NB4 (cell line): ENCODE measurements at regions not wholly inside any gene's neighbourhood (a gene's known extent, or its start where the extent isn't known, plus 50 kb on each side); places are given as distances from the start of the nearest gene placed in this dataset.

ENCODE experiments used
- DNase-seq: peaks from one replicate; pipeline ENCODE4 v3.0.0; 2010; ENCODE audit warnings: low read depth
- H3K4me3 ChIP-seq: one replicate; pipeline ENCODE4 v1.5.1; 2011; ENCODE audit warnings: mild to moderate bottlenecking, low read depth, low read length, moderate library complexity
- MYC ChIP-seq: IDR thresholded peaks from 2 replicates; pipeline ENCODE4 v1.6.1; 2011; ENCODE audit warnings: low read depth, low read length
- POLR2A ChIP-seq: IDR thresholded peaks from 2 replicates; pipeline ENCODE4 v1.6.1; 2011; ENCODE audit warnings: mild to moderate bottlenecking; ENCODE audit not compliant: insufficient read length; ENCODE audit errors: extremely low read depth
- TF ChIP-seq, protein P1 (sequence below): IDR thresholded peaks from one replicate; pipeline ENCODE4 v1.5.1; 2012; ENCODE audit warnings: low read depth, low read length
- TF ChIP-seq, protein P2 (sequence below): IDR thresholded peaks from 2 replicates; pipeline ENCODE4 v1.6.1; 2011; ENCODE audit warnings: low read depth, low read length

DNA sequence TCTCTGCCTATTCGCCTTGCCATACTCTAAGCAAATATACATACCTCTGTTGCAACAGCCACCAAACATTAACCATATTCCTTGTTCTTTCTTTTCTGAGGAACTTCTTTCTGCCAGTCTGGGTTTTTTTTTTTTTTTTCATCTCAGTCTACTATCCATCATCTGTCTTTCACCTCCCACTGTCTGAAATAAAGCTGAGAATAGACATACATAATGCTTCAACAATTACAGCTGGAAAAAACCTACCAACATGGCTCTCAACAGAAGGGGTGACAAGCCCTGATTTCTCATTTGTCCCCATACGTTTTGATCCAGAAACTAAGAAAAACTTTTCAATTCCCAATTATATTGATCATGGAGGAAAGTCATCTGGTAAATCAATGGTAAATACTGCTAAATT lies 728.8 kb upstream of the POU3F3 start:
- DNase-seq, result no peak
- no peak overlapping the region for H3K4me3 ChIP-seq
- TF ChIP-seq MYC (no peak), POLR2A (no peak)
- TF ChIP-seq, protein P1, sequence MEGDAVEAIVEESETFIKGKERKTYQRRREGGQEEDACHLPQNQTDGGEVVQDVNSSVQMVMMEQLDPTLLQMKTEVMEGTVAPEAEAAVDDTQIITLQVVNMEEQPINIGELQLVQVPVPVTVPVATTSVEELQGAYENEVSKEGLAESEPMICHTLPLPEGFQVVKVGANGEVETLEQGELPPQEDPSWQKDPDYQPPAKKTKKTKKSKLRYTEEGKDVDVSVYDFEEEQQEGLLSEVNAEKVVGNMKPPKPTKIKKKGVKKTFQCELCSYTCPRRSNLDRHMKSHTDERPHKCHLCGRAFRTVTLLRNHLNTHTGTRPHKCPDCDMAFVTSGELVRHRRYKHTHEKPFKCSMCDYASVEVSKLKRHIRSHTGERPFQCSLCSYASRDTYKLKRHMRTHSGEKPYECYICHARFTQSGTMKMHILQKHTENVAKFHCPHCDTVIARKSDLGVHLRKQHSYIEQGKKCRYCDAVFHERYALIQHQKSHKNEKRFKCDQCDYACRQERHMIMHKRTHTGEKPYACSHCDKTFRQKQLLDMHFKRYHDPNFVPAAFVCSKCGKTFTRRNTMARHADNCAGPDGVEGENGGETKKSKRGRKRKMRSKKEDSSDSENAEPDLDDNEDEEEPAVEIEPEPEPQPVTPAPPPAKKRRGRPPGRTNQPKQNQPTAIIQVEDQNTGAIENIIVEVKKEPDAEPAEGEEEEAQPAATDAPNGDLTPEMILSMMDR, result no peak
- TF ChIP-seq, protein P2, sequence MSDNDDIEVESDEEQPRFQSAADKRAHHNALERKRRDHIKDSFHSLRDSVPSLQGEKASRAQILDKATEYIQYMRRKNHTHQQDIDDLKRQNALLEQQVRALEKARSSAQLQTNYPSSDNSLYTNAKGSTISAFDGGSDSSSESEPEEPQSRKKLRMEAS, result no peak

DNA sequence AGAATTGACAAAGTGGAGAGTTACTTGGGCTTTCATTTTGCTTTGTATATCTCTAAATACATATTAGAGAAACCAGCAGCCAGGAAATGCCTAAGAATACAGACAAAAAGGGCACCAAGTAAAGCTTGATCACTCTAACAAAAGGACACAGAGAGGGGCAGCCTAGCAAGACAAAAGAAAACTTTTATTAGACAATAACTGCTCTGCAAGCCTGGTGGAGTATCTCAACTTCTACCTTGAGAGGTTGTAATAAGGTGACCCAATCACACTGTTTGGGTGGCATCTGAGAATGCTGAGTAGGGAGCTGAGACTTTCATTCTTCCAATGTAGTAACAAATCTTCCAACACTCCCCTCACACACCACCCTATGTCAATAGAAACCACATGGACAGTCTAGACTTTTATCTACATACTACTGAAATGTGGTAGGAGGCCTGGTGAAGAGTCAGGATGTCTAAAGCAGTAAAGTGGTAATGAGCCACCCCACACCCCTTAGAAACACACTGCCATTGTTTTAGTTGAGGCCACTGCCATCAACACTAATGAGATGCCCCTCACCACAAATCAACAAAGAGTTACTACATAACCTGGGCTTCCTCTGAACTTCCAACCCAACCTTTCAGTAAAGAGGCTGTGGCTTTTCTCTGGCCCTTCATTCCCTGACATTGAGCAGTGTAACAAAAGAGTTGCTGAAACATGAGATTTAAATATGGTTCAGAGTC lies 726.7 kb upstream of the POU3F3 start:
- no peak for DNase-seq
- H3K4me3 ChIP-seq, result no peak overlapping the region
- TF ChIP-seq, protein P2, result no peak
- TF ChIP-seq POLR2A (no peak), MYC (no peak)
- TF ChIP-seq, protein P1, result no peak

DNA sequence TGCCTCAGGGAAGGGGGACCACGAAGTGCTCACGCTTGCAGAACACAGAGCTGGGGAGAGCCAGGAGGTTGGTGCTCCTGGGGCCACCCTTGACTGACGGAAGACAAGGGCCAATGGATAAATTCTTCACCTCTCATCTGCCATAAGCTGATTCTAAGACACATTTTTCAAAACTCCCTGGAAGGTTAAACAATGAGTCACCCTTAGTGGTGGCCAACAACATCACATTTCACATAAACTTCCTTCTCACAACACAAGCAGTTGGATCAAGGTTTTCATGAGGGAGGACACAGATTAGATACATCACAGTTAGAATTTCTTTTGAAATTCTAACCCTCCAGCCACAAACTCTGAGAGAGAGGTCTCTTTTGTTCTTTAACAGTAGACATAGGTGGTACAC lies 713.6 kb upstream of the POU3F3 start:
- no peak overlapping the region for H3K4me3 ChIP-seq
- TF ChIP-seq, protein P1, result no peak
- TF ChIP-seq POLR2A, result no peak
- no peak for DNase-seq

DNA sequence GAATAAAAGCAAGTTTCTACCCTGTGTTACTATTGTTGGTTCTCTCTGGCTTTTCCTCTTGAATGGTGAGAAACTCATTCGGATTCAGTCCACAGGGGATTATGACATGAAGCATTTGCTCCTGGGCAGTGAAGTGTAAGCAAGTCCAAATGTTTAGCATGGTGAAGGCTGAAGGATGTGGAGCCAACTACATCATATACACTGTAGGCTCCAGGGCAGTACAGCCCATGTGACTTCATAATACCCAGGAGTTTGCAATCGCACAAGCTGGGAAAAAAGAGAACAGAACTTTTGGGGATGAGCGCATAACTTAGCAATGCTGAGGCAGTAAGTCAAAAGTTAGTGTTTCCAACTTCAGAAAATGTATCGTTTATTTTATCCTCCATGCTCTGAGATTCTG lies 695.7 kb upstream of the POU3F3 start:
- H3K4me3 ChIP-seq, result no peak overlapping the region
- TF ChIP-seq MYC (no peak), POLR2A (no peak)
- TF ChIP-seq, protein P2, result no peak
- TF ChIP-seq, protein P1, result no peak
- DNase-seq, result no peak

DNA sequence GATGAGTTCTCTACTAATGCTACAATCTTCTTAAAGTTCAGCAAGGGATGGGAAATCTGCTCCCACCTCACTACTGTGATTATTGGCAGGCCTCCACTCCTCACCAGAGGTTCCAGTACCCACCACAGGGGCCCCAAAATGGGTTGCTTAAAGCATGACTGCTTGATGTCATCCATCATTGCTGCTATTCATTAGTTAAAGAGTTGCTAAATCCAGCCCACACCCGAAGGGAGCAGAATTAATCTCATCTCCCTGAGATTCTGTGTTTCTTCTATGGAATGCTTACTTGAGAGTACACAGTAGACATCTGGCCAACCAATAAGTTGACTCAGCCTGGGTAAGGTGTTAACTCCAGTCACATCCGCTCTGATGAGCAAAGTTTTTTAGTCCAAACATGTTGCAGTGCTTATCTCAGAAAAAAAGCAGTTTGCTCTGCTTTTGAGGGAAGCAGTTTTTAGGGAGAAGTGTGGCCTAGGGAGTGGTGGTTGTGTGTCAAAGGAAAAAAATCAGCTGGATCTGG lies 690.2 kb upstream of the POU3F3 start:
- TF ChIP-seq MYC, result no peak
- no peak for TF ChIP-seq POLR2A
- TF ChIP-seq, protein P2, result no peak
- TF ChIP-seq, protein P1, result no peak

More for the DNA sequence above, 690.2 kb upstream of the POU3F3 start:
- no peak overlapping the region for H3K4me3 ChIP-seq
- no peak for DNase-seq
